Neural cell (in vitro differentiated cells): ENCODE measurements at regions not wholly inside any gene's neighbourhood (a gene's known extent, or its start where the extent isn't known, plus 50 kb on each side); places are given as distances from the start of the nearest gene placed in this dataset.

Experiments
- H2AFZ ChIP-seq: fragments of 200-600, 300-800 bp; sonication (generic), shearing (Covaris generic); 2 replicates; pipeline ENCODE4 v1.6.0; 2014; ENCODE audit warnings: low read depth, mild to moderate bottlenecking, antibody characterized with exemption, low read length, moderate library complexity
- H3F3A ChIP-seq: fragments of 200-600 bp; shearing (Covaris generic); 2 replicates; pipeline ENCODE4 v1.6.1; 2016; ENCODE audit warnings: mild to moderate bottlenecking, moderate library complexity, mixed read lengths, antibody characterized with exemption, low read length; ENCODE audit not compliant: insufficient read depth, poor library complexity, severe bottlenecking
- H3K27ac ChIP-seq: fragments of 200-600, 300-800 bp; sonication (generic), shearing (Covaris generic); 2 replicates; pipeline ENCODE4 v1.5.1; 2014; ENCODE audit warnings: mild to moderate bottlenecking, low read length, moderate library complexity
- H3K27me3 ChIP-seq: fragments of 300-800, 200-600 bp; sonication (generic), shearing (Covaris generic); 2 replicates; pipeline ENCODE4 v1.6.0; 2014; ENCODE audit warnings: mild to moderate bottlenecking, low read depth, low read length, moderate library complexity; ENCODE audit not compliant: insufficient read depth
- H3K36me3 ChIP-seq: fragments of 300-800, 200-600 bp; sonication (generic), shearing (Covaris generic); 2 replicates; pipeline ENCODE4 v1.5.1; 2014; ENCODE audit warnings: mild to moderate bottlenecking, antibody characterized with exemption, low read length, moderate library complexity; ENCODE audit not compliant: insufficient read depth
- H3K4me2 ChIP-seq: fragments of 300-800, 200-600 bp; sonication (generic), shearing (Covaris generic); 2 replicates; pipeline ENCODE4 v1.6.0; 2014; ENCODE audit warnings: mild to moderate bottlenecking, low read length
- H3K4me3 ChIP-seq: fragments of 300-800, 200-600 bp; sonication (generic), shearing (Covaris generic); 2 replicates; pipeline ENCODE4 v1.5.1; 2014; ENCODE audit warnings: mild to moderate bottlenecking, low read length, moderate library complexity
- H3K79me2 ChIP-seq: fragments of 200-600 bp; shearing (Covaris generic); replicated peaks from 2 replicates; pipeline ENCODE4 v1.6.0; 2014; ENCODE audit warnings: mild to moderate bottlenecking, low read length, moderate library complexity; ENCODE audit not compliant: insufficient read depth
- H3K9ac ChIP-seq: fragments of 300-800, 200-600 bp; sonication (generic), shearing (Covaris generic); 2 replicates; pipeline ENCODE4 v1.6.1; 2016; ENCODE audit warnings: mild to moderate bottlenecking, low read length, mixed read lengths
- H3K9me2 ChIP-seq: fragments of 200-600 bp; shearing (Covaris generic); 2 replicates; pipeline ENCODE4 v1.6.1; 2016; ENCODE audit warnings: mild to moderate bottlenecking, low read length, mixed read lengths; ENCODE audit not compliant: insufficient read depth
- H3K9me3 ChIP-seq: fragments of 200-600, 300-800 bp; sonication (generic), shearing (Covaris generic); 2 replicates; pipeline ENCODE4 v1.6.1; 2016; ENCODE audit warnings: mild to moderate bottlenecking, mixed run types, low read length, moderate library complexity, mixed read lengths
- H4K20me1 ChIP-seq: fragments of 200-600 bp; shearing (Covaris generic); 2 replicates; pipeline ENCODE4 v1.6.1; 2016; ENCODE audit warnings: mild to moderate bottlenecking, mixed run types; ENCODE audit not compliant: insufficient read depth
- CTCF ChIP-seq: fragments of 450-650 bp; IDR thresholded peaks from 2 replicates; pipeline ENCODE4 v1.5.1; 2014; ENCODE audit warnings: antibody characterized with exemption, mild to moderate bottlenecking, moderate library complexity; ENCODE audit not compliant: poor library complexity, severe bottlenecking
- EP300 ChIP-seq: fragments of 450-650 bp; conservative IDR thresholded peaks from 2 replicates; pipeline ENCODE4 v1.6.1; 2014; ENCODE audit warnings: antibody characterized with exemption, mild to moderate bottlenecking, moderate library complexity; ENCODE audit not compliant: poor library complexity, severe bottlenecking
- EZH2 ChIP-seq: fragments of 200-600, 300-800 bp; shearing (Covaris generic), sonication (generic); IDR thresholded peaks from 2 replicates; pipeline ENCODE4 v1.6.1; 2014; ENCODE audit warnings: antibody characterized with exemption, low read length, borderline replicate concordance, mild to moderate bottlenecking; ENCODE audit not compliant: insufficient read depth, poor library complexity, severe bottlenecking
- MXI1 ChIP-seq: fragments of 450-650 bp; conservative IDR thresholded peaks from 2 replicates; pipeline ENCODE4 v1.6.1; 2014; ENCODE audit warnings: antibody characterized with exemption, mild to moderate bottlenecking; ENCODE audit not compliant: poor library complexity, severe bottlenecking
- POLR2AphosphoS5 ChIP-seq: IDR thresholded peaks from 2 replicates; pipeline ENCODE4 v1.6.1; 2012
- RAD21 ChIP-seq: fragments of 450-650 bp; conservative IDR thresholded peaks from 2 replicates; pipeline ENCODE4 v1.6.1; 2014; ENCODE audit warnings: antibody characterized with exemption, mild to moderate bottlenecking, moderate library complexity
- REST ChIP-seq: IDR thresholded peaks from 2 replicates; pipeline ENCODE4 v1.6.1; 2012; ENCODE audit warnings: borderline replicate concordance
- SMC3 ChIP-seq: fragments of 450-650 bp; conservative IDR thresholded peaks from 2 replicates; pipeline ENCODE4 v1.6.1; 2014; ENCODE audit warnings: antibody characterized with exemption, mild to moderate bottlenecking, moderate library complexity; ENCODE audit not compliant: poor library complexity
- TAF1 ChIP-seq: IDR thresholded peaks from 2 replicates; pipeline ENCODE4 v1.6.1; 2012; ENCODE audit warnings: low read depth

GRCh38 chr4:180949424-180950213 lies 1293.6 kb upstream of the TENM3 start:
- H3F3A ChIP-seq, result no peaks in the 10 kb centered on the region
- H3K79me2 ChIP-seq, result no peaks in the 10 kb centered on the region
- H3K27me3 ChIP-seq, result no peaks in the 10 kb centered on the region
- H3K27ac ChIP-seq, result no peak overlapping the region
- TF ChIP-seq SMC3, result no peak
- TF ChIP-seq EZH2, result no peak
- TF ChIP-seq TAF1, result no peak
- no peak for TF ChIP-seq CTCF
- TF ChIP-seq EP300, result no peak
- no peak for TF ChIP-seq POLR2AphosphoS5
- no peak for TF ChIP-seq MXI1
- TF ChIP-seq REST, result no peak
- TF ChIP-seq RAD21, result no peak
- no peaks in the 10 kb centered on the region for H3K36me3 ChIP-seq
- no peaks in the 10 kb centered on the region for H3K9me2 ChIP-seq
- no peaks in the 10 kb centered on the region for H3K9me3 ChIP-seq
- no peak overlapping the region for H2AFZ ChIP-seq
- no peak overlapping the region for H3K4me3 ChIP-seq
- H4K20me1 ChIP-seq, result no peaks in the 10 kb centered on the region
- H3K9ac ChIP-seq, result no peak overlapping the region
- H3K4me2 ChIP-seq, result no peak overlapping the region

GRCh38 chr4:180950377-180950776 lies 1292.8 kb upstream of the TENM3 start:
- Histone ChIP-seq H3K9me2 (no peaks in the 10 kb centered on the region), H3K36me3 (no peaks in the 10 kb centered on the region), H3K9me3 (no peaks in the 10 kb centered on the region), H3K27ac (no peak overlapping the region), H3K4me3 (no peak overlapping the region), H4K20me1 (no peaks in the 10 kb centered on the region), H3K4me2 (no peak overlapping the region), H2AFZ (no peak overlapping the region), H3K9ac (no peak overlapping the region), H3K79me2 (no peaks in the 10 kb centered on the region), H3K27me3 (no peaks in the 10 kb centered on the region), H3F3A (no peaks in the 10 kb centered on the region)
- no peak for TF ChIP-seq MXI1
- no peak for TF ChIP-seq RAD21
- TF ChIP-seq REST, result no peak
- TF ChIP-seq EZH2, result no peak
- no peak for TF ChIP-seq POLR2AphosphoS5
- no peak for TF ChIP-seq EP300
- TF ChIP-seq CTCF, result no peak
- no peak for TF ChIP-seq SMC3
- TF ChIP-seq TAF1, result no peak
